C1 segment of cervical spinal cord (tissue), 14 donors: ENCODE measurements at regions not wholly inside any gene's neighbourhood (a gene's known extent, or its start where the extent isn't known, plus 50 kb on each side); places are given as distances from the start of the nearest gene placed in this dataset.

ENCODE experiments used
- DNase-seq, 14 donors: peaks; one replicate each; lab custom pipeline; 2025; lab: John Stamatoyannopoulos, UW

- DNase-seq: no peak
These were observed 450.0 kb downstream of the FOXG1 start for GRCh38 chr14:29216268-29217232.

DNA sequence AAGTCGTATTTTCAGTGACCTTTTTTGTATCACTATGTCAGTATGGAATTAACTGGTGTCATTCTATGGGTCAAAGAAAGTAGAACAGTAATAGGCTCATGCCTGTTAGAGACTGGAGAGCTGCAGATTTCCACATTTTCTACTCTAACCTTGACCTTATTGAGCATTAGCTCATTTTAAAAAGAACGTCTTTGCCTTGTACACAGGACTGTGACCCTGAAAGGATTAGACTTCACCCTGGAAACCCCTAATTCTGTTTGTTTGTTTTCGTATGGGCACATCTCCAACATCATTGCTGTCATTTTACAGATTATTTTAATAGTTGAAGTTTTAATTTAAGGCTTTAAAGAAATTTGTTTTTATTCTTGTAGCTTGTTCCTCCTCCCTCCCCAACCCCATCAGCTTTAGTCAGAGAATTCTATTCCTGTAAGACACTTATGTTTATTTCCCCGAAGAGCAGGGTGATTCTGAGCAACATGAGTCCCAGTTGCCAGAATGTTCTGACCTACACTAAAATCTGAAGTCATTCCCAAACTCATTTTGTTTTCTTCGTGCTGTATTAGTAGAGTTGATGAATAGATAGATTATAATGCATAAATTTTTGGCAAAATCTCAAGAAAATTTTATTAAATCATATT is 451.3 kb downstream of the FOXG1 start:
- DNase-seq: no peak

GRCh38 chr14:29220072-29220471 is 453.5 kb downstream of the FOXG1 start:
- no peak for DNase-seq

DNA sequence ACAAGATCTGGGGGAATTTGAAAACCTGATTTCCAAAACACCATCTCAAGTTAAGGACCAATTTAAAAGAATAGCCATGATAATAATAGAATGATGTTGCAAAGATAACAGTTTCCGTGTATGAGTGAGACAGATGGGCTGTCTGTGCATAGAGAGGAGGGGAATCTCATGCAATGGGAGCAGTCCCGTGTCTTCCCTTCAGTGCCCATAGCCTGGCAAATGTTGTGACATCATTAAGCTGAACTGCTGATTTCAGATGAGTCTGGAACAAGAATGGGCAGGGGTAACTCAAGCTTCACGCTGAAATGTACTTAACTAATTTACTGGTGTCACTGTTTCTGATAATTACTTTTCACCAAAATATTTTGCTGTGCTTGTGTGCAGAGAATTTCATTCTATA is 454.0 kb downstream of the FOXG1 start:
- no peak for DNase-seq

DNA sequence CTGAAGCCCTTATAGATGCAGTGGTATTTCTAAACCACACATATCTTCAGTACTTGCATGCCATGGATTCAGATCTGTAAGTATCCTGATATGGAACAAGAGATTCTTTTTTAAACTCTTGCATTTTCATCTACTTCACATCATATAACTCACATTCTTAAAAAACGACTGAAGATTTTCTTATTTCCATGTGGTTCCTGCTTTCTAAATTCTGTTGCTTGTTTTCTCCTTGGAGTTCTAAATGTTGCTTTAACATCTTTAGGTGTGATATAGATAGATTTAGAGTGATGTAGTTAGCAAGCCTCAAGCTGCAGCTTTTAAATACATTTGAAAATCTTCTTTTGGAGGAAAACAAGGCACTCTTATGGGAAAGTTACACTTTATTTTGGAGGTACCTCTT is 455.4 kb downstream of the FOXG1 start:
- DNase-seq: no peak

DNA sequence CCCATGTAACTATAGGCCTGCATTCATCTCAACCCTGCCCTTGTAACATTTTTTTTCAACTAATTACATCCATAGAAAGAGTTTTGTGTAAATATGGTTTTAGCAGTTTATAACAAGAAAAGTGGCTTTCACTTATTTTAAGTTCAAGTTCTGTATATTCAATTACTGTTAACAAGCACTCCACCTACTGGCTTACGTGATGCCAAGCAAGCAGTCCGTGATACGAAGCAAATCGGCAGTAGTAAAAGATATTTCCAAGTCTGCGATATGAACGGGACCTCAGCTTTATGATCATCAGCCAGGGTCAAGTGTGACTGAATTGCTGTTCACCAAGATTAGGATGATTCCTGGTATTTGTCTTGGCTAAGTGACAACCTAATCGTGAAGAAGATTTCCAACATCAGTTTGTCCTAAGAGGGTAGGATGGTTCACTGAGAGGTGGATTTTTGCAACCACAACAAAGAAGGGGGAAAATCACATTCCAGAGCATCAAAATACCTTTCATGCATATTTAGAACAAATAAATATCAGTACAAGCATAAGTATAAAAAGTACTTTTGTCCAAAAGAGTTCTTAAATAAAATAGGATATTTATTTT is 456.2 kb downstream of the FOXG1 start:
- no peak for DNase-seq

- no peak for DNase-seq
These were observed 457.4 kb downstream of the FOXG1 start for GRCh38 chr14:29223947-29224346.

DNA sequence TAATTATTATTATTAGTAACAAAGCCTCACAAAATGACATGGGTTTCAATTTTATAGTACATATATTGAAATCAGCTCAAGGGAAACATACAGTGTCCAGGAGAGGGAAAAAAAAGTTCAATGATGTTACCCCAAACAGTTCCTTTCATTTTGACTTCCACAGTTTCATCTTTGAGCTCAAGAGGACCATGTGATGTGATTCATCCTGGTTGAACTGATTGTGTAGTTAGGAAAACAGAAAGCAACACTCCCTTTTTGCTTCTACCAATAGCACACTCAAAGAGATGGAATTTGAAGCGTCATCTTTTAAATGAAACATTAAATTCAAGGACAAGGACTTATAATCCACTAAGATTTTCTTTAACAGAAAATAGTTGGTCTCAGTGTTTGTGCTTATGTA is 461.0 kb downstream of the FOXG1 start:
- DNase-seq: no peak

GRCh38 chr14:29232153-29232552 is 465.6 kb downstream of the FOXG1 start:
- no peak for DNase-seq

DNA sequence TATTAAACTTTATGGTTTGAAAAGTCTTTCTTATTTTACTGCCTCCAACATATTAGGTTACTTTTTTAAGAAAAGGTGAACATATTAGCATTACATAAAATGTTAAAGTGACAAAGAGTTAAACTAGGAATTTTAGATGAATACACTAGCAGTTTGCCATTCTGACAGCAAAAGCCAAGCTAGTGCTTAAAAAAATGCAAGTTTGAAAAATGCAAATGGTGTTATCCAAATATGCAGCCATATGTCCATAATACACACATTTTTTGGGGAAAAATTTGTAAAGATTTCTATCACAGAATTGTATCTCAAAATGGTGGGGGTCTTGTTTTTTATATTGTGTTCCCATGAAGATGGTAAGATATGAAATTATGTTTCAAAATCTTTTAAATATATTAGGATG is 466.1 kb downstream of the FOXG1 start:
- no peak for DNase-seq

GRCh38 chr14:29233188-29233587 is 466.6 kb downstream of the FOXG1 start:
- DNase-seq: no peak

- no peak for DNase-seq
These were observed 469.4 kb downstream of the FOXG1 start for GRCh38 chr14:29235991-29236390.

DNA sequence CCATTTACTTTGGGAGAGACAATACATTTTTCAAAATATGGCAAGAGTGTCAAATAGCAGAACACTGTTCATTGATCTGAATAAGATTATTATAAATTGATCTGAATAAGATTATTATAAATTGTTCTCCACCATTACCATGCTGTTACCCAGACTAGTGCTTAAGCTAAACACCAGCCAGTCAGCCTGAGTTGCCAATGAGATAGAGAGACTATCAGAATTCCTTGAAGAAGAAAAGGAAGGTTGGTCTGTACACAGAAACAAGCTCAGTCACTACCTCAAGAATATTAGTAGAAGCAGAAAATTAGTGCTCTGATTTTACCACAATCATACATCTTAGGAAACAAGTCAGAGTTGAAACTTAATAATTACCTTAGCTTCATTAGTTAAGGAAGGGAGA is 469.8 kb downstream of the FOXG1 start:
- no peak for DNase-seq

- DNase-seq: no peak
These were observed 470.3 kb downstream of the FOXG1 start for GRCh38 chr14:29236848-29237247.

DNA sequence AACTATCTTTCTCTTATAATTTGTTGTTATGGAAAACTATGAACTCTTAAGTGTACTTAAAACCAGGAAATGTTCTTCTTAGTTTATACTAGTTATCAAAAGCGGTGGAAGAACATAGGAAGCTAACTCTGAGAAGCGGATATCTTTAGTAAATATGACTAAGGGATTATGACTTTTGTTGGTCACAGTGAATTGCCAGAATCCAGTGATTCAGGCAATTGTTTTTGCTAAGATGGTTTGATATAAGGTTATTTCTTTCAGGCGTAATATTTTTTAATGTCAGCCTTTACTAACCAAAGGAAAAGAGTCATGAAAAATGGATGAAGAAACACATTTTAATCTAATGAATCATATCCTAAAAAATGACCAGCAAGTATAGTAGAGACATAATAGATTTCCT is 473.5 kb downstream of the FOXG1 start:
- DNase-seq: no peak

DNA sequence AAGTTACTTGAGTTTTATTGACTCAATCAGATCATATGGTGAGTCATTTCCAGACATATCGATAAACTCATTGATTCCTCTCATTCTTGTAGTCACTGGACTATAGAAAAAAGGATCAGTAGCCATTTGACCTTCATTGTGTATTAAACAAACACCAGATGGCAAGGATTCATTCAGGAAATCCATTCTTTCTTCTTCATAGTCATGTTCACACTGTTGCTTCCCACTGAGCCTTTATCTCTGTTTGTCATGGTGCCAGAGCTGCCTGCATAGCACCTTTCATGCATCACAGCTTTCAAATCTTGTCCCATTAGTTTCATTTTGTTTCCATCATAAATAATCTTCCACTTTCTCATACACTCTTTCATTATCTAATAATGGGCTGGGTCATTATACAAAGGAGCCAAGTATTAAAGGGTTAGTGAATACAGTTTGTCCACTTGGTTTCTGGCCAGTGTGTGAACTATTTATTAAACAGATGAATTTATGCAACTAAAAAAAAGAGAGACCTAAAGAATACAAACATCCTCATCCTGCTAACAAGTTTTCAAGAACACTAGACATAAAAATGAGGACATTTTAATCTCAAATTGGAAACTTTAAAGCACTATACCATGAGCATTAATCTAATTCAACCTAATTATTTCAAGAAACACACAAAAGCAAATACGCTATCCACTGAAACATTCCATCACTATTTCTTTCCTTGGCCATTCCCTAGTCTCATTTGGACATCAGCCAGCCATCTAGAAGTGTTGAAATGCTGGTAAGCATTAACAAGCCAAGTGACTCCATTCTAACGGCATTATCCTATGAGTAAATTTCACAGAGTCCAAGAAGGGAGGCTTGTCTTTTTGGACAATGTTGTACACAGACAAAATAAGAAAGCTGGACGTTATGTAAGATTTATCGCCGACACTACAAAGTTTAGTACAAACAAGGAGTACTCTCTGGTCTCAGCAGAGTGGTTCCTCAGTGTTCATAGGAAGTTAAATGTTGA is 476.5 kb downstream of the FOXG1 start:
- no peak for DNase-seq

DNA sequence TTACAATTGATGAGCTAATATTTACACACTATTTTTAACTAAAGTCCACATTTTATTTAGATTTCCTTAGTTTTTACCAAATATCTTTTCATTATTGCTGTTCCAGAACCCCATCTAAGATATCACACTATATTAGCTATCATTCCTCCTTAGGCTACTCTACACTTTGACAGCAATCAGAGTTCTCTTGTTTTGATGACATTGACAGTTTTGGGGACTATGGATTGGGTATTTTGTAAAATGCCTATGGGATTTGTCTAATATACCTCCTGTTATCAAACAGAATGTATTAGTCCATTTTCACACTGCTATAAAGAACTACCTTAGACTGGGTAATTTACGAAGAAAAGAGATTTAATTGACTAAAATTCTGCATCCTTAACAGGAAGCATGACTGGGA is 489.1 kb downstream of the FOXG1 start:
- no peak for DNase-seq

- DNase-seq: no peak
These were observed 496.4 kb downstream of the FOXG1 start for GRCh38 chr14:29262979-29263378.

GRCh38 chr14:29264865-29265264 is 498.3 kb downstream of the FOXG1 start:
- no peak for DNase-seq

- no peak for DNase-seq
These were observed 499.3 kb downstream of the FOXG1 start for GRCh38 chr14:29265852-29266251.

GRCh38 chr14:29271669-29272068 is 505.1 kb downstream of the FOXG1 start:
- DNase-seq: no peak
